Ovary (tissue), 7 donors: ENCODE measurements at regions not wholly inside any gene's neighbourhood (a gene's known extent, or its start where the extent isn't known, plus 50 kb on each side); places are given as distances from the start of the nearest gene placed in this dataset.

Experiments used
- DNase-seq, 5 donors: peaks; one replicate each; pipeline ENCODE4 v3.0.0-alpha.2; 2019 to 2020
- H3K27ac ChIP-seq, 2 donors: fragments of 200-600 bp; one replicate each; pipeline versions ENCODE4 v1.5.1 to v1.8.0; 2019 to 2022
- H3K27me3 ChIP-seq: fragments of 200-600 bp; one replicate; pipeline ENCODE4 v1.8.0; 2022
- H3K36me3 ChIP-seq: fragments of 200-600 bp; sonication (generic); one replicate; pipeline ENCODE4 v1.5.1; 2019
- H3K4me1 ChIP-seq: one replicate; pipeline ENCODE4 v1.8.1; 2013; ENCODE audit warnings: mild to moderate bottlenecking, moderate library complexity; ENCODE audit not compliant: insufficient read depth
- H3K4me3 ChIP-seq: fragments of 200-600 bp; sonication (generic); one replicate; pipeline ENCODE4 v1.5.1; 2017
- H3K9me3 ChIP-seq, 2 donors: fragments of 200-600 bp in 1 of 2; sonication (generic) in 1 of 2; one replicate each; pipeline versions ENCODE4 v1.5.1 to v1.8.1; 2013 to 2019; ENCODE audit warnings: mild to moderate bottlenecking in 1 of 2, moderate library complexity in 1 of 2
- EP300 ChIP-seq: sonication (generic); formaldehyde crosslinking; IDR thresholded peaks from one replicate; pipeline ENCODE4 v1.6.1; 2017; ENCODE audit warnings: antibody characterized with exemption
- POLR2A ChIP-seq: fragments of 450-650 bp; IDR thresholded peaks from one replicate; pipeline ENCODE4 v1.6.1; 2017; ENCODE audit warnings: antibody characterized with exemption, mild to moderate bottlenecking, moderate library complexity
- WGBS, 3 donors: extraction: QIAGEN DNeasy Blood & Tissue Kit in 1 of 3; methylation state at CpG; one replicate each; pipeline versions ENCODE4 v1.1.5 to v1.1.7; 2013 to 2017; 5-methylcytosine and 5-hydroxymethylcytosine counted together
- intact Hi-C, 4 donors: fragments of 100-400 bp; cut with DNase I; formaldehyde crosslinking; loops; one replicate each; pipeline versions ENCODE4 v1.11.0 to v1.15.1; 2022 to 2023
- TF ChIP-seq, protein P1 (sequence below), 3 donors: fragments of 450-650 bp in 2 of 3; fragments of 200-600 bp in 1 of 3; IDR thresholded peaks; one replicate each; pipeline versions ENCODE4 v1.5.1 to v1.8.0; 2016 to 2022; ENCODE audit warnings: antibody characterized with exemption in 3 of 3, mild to moderate bottlenecking in 1 of 3
- donor health status: DM: no; HTN: no; CAD: no; lungs with moderate emphysema.
- donor health status: DM: no; HTN: no; CAD: no.
- donor health status: Bipolar disorder and iron deficiency.
- donor health status: DM: no; HTN: no; CAD: no.
- donor health status: DM: yes; HTN: yes; CAD: no.

DNA sequence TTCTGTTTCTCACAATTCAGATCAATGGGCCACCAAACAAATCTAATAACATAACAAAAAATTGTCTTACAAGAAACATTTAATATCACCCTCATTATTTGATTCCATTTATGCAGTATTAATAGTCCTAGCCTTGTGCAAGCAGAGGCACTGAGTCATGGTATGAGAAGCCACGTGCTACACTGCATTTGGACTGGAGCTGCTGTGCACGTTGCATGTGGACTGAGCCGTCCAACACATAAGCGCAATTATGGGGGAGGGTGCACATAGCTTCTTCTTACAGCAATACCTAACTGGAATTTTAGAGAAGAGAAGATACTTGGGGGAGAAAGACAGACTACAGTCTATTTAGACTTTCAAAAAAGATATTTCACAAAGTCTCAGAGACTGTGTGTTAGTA lies 329.6 kb upstream of the ID2 start:
- H3K4me1 ChIP-seq, result no peaks in the 10 kb centered on the region
- 83 to 87% (median 84%) methylated on average over 4 of the region's 4 CpGs for WGBS, 3 donors
- no peak overlapping the region for H3K4me3 ChIP-seq
- H3K9me3 ChIP-seq, result no peaks in the 10 kb centered on the region
- no peaks in the 10 kb centered on the region for H3K27me3 ChIP-seq
- H3K36me3 ChIP-seq, result no peaks in the 10 kb centered on the region
- DNase-seq, result no peak
- no peak overlapping the region for H3K27ac ChIP-seq
- intact Hi-C loops, result no loop called here
- TF ChIP-seq POLR2A (no peak), EP300 (no peak)
- TF ChIP-seq, protein P1, sequence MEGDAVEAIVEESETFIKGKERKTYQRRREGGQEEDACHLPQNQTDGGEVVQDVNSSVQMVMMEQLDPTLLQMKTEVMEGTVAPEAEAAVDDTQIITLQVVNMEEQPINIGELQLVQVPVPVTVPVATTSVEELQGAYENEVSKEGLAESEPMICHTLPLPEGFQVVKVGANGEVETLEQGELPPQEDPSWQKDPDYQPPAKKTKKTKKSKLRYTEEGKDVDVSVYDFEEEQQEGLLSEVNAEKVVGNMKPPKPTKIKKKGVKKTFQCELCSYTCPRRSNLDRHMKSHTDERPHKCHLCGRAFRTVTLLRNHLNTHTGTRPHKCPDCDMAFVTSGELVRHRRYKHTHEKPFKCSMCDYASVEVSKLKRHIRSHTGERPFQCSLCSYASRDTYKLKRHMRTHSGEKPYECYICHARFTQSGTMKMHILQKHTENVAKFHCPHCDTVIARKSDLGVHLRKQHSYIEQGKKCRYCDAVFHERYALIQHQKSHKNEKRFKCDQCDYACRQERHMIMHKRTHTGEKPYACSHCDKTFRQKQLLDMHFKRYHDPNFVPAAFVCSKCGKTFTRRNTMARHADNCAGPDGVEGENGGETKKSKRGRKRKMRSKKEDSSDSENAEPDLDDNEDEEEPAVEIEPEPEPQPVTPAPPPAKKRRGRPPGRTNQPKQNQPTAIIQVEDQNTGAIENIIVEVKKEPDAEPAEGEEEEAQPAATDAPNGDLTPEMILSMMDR (IDR thresholded peaks at IDR 0.05), result no peak

GRCh38 chr2:8352989-8353388 lies 328.9 kb upstream of the ID2 start:
- WGBS, 3 donors, result 96 to 100% (median 100%) methylated on average over 1 of the region's 1 CpG
- H3K36me3 ChIP-seq, result no peaks in the 10 kb centered on the region
- H3K27ac ChIP-seq, result no peak overlapping the region
- TF ChIP-seq, protein P1 (IDR thresholded peaks at IDR 0.05), result no peak
- TF ChIP-seq EP300, result no peak
- no peak for TF ChIP-seq POLR2A
- no peaks in the 10 kb centered on the region for H3K4me1 ChIP-seq
- intact Hi-C loops, result no loop called here
- H3K4me3 ChIP-seq, result no peak overlapping the region
- no peaks in the 10 kb centered on the region for H3K27me3 ChIP-seq
- no peak for DNase-seq
- H3K9me3 ChIP-seq, result no peaks in the 10 kb centered on the region

- intact Hi-C loops, result no loop called here
- no peaks in the 10 kb centered on the region for H3K9me3 ChIP-seq
- H3K27me3 ChIP-seq, result no peaks in the 10 kb centered on the region
- no peak overlapping the region for H3K4me3 ChIP-seq
- H3K36me3 ChIP-seq, result no peaks in the 10 kb centered on the region
- H3K27ac ChIP-seq, result no peak overlapping the region
- no peaks in the 10 kb centered on the region for H3K4me1 ChIP-seq
- WGBS, 3 donors, result 83 to 85% (median 83%) methylated on average over 7 of the region's 7 CpGs
- no peak for DNase-seq
- TF ChIP-seq EP300, result no peak
These were observed 326.6 kb upstream of the ID2 start for GRCh38 chr2:8355102-8355859.

GRCh38 chr2:8357738-8358518 lies 323.9 kb upstream of the ID2 start:
- Histone ChIP-seq H3K9me3 (no peaks in the 10 kb centered on the region), H3K27me3 (no peaks in the 10 kb centered on the region), H3K4me3 (no peak overlapping the region), H3K4me1 (no peaks in the 10 kb centered on the region), H3K27ac (no peak overlapping the region), H3K36me3 (no peaks in the 10 kb centered on the region)
- TF ChIP-seq EP300, result no peak
- 59 to 68% (median 62%) methylated on average over 8 of the region's 8 CpGs for WGBS, 3 donors
- intact Hi-C loops, result no loop called here
- DNase-seq, result no peak

GRCh38 chr2:8361930-8362329 lies 319.9 kb upstream of the ID2 start:
- 81 to 97% (median 95%) methylated on average over 8 of the region's 8 CpGs for WGBS, 3 donors
- Histone ChIP-seq H3K27me3 (no peaks in the 10 kb centered on the region), H3K36me3 (no peaks in the 10 kb centered on the region)

More at GRCh38 chr2:8361930-8362329, 319.9 kb upstream of the ID2 start:
- no peak overlapping the region for H3K4me3 ChIP-seq
- H3K27ac ChIP-seq, result no peak overlapping the region
- intact Hi-C loops, result no loop called here
- no peak for DNase-seq
- H3K9me3 ChIP-seq, result no peaks in the 10 kb centered on the region
- TF ChIP-seq, protein P1 (IDR thresholded peaks at IDR 0.05), result no peak
- TF ChIP-seq EP300, result no peak
- no peak for TF ChIP-seq POLR2A
- H3K4me1 ChIP-seq, result peaks cover 4% of the 10 kb centered on the region
